ENCODE measurements at regions not wholly inside any gene's neighbourhood (a gene's known extent, or its start where the extent isn't known, plus 50 kb on each side); places are given as distances from the start of the nearest gene placed in this dataset.

- TF ChIP-seq CTCF (IDR thresholded peaks at IDR 0.05), result no peak
- TF ChIP-seq EZH2 (IDR thresholded peaks at IDR 0.05), result no peak
- no peak for TF ChIP-seq EZH2phosphoT487 (IDR thresholded peaks at IDR 0.05)
Observed at GRCh38 chr2:23209059-23209458, 175.9 kb upstream of the KLHL29 start.
